A673 (cell line): ENCODE measurements at regions not wholly inside any gene's neighbourhood (a gene's known extent, or its start where the extent isn't known, plus 50 kb on each side); places are given as distances from the start of the nearest gene placed in this dataset.

Experiments used
- BruUV-seq: library from RNA; stranded (reverse); fragments of 400-500 nt; replicated peaks from 2 replicates; lab custom pipeline; 2021; lab: Mats Ljungman, UMichigan
- CTCF ChIA-PET: fragments of 300-600 bp; sonication (Branson Sonifier 250); formaldehyde crosslinking; loops from one replicate; lab custom pipeline; 2022; ENCODE audit warnings: antibody characterized with exemption; lab: Charles Lee
- POLR2A ChIA-PET: fragments of 300-600 bp; sonication (Branson Sonifier 250); formaldehyde crosslinking; loops from one replicate; lab custom pipeline; 2022; ENCODE audit warnings: antibody characterized with exemption; ENCODE audit not compliant: low non-redundant PET; lab: Charles Lee
- DNase-seq: peaks from one replicate; pipeline ENCODE4 v3.0.0-alpha.2; 2015; ENCODE audit warnings: low spot score
- H3K27ac ChIP-seq: fragments of 200-600 bp; sonication (generic); 2 replicates; pipeline ENCODE4 v1.5.1; 2016; ENCODE audit warnings: mixed run types, low read depth, mild to moderate bottlenecking, mixed read lengths, antibody characterized with exemption, low read length; ENCODE audit not compliant: poor library complexity, severe bottlenecking
- H3K27me3 ChIP-seq: fragments of 200-600 bp; sonication (generic); replicated peaks from 2 replicates; pipeline ENCODE4 v1.6.1; 2017; ENCODE audit warnings: mixed run types, low read depth, mild to moderate bottlenecking, mixed read lengths, antibody characterized with exemption, low read length; ENCODE audit not compliant: insufficient read depth, poor library complexity
- H3K36me3 ChIP-seq: fragments of 200-600 bp; sonication (generic); 2 replicates; pipeline ENCODE4 v1.6.1; 2016; ENCODE audit warnings: mixed run types, mild to moderate bottlenecking, mixed read lengths, antibody characterized with exemption, low read length; ENCODE audit not compliant: insufficient read depth, poor library complexity, severe bottlenecking
- H3K4me1 ChIP-seq: fragments of 200-600 bp; sonication (generic); 2 replicates; pipeline ENCODE4 v1.6.1; 2017; ENCODE audit warnings: mixed run types, mild to moderate bottlenecking, mixed read lengths, antibody characterized with exemption, low read length; ENCODE audit not compliant: insufficient read depth, poor library complexity, severe bottlenecking
- H3K4me3 ChIP-seq: fragments of 200-600 bp; sonication (generic); 2 replicates; pipeline ENCODE4 v1.5.1; 2016; ENCODE audit warnings: low read depth, mixed run types, mild to moderate bottlenecking, mixed read lengths, low read length; ENCODE audit not compliant: poor library complexity, severe bottlenecking
- H3K9me3 ChIP-seq: fragments of 200-600 bp; sonication (generic); 2 replicates; pipeline ENCODE4 v1.6.1; 2016; ENCODE audit warnings: mixed run types, low read depth, mild to moderate bottlenecking, mixed read lengths, antibody characterized with exemption, low read length; ENCODE audit not compliant: poor library complexity, severe bottlenecking
- CTCF ChIP-seq: fragments of 300-800, 200-600 bp; sonication (generic); conservative IDR thresholded peaks from 2 replicates; pipeline ENCODE4 v1.5.1; 2017; ENCODE audit warnings: low read depth, mild to moderate bottlenecking, antibody characterized with exemption, low read length, moderate library complexity, mixed read lengths
- EZH2 ChIP-seq: fragments of 200-600 bp; sonication (generic); IDR thresholded peaks from 2 replicates; pipeline ENCODE4 v1.6.1; 2017; ENCODE audit warnings: borderline replicate concordance, low read depth, mild to moderate bottlenecking, mixed read lengths, antibody characterized with exemption, low read length; ENCODE audit not compliant: poor library complexity, severe bottlenecking
- intact Hi-C: fragments of 100-400 bp; cut with micrococcal nuclease; formaldehyde crosslinking; loops from one replicate; pipeline ENCODE4 v1.10.0; 2022; ENCODE audit not compliant: unreplicated experiment

- Histone ChIP-seq H3K4me3 (no peak overlapping the region), H3K4me1 (no peaks in the 10 kb centered on the region), H3K9me3 (peaks cover 36% of the 10 kb centered on the region), H3K36me3 (no peaks in the 10 kb centered on the region), H3K27ac (no peak overlapping the region), H3K27me3 (no peaks in the 10 kb centered on the region)
- no TSS peak for BruUV-seq
- no peak for DNase-seq
- CTCF ChIA-PET = no interaction called here
- intact Hi-C loops = no loop called here
- no peak for TF ChIP-seq EZH2
- TF ChIP-seq CTCF = no peak
- POLR2A ChIA-PET = no interaction called here
These were observed 701.0 kb downstream of the SEMA5A start for GRCh38 chr5:8844847-8845246.

GRCh38 chr5:8845296-8845695, 700.6 kb downstream of the SEMA5A start:
- intact Hi-C loops = no loop called here
- POLR2A ChIA-PET = no interaction called here
- CTCF ChIA-PET = no interaction called here
- no peaks in the 10 kb centered on the region for H3K36me3 ChIP-seq
- H3K27ac ChIP-seq = no peak overlapping the region
- no peak overlapping the region for H3K4me3 ChIP-seq
- BruUV-seq = no TSS peak
- no peaks in the 10 kb centered on the region for H3K4me1 ChIP-seq
- peaks cover 32% of the 10 kb centered on the region for H3K9me3 ChIP-seq
- no peak for TF ChIP-seq EZH2
- TF ChIP-seq CTCF = no peak
- no peak for DNase-seq
- no peaks in the 10 kb centered on the region for H3K27me3 ChIP-seq

DNA sequence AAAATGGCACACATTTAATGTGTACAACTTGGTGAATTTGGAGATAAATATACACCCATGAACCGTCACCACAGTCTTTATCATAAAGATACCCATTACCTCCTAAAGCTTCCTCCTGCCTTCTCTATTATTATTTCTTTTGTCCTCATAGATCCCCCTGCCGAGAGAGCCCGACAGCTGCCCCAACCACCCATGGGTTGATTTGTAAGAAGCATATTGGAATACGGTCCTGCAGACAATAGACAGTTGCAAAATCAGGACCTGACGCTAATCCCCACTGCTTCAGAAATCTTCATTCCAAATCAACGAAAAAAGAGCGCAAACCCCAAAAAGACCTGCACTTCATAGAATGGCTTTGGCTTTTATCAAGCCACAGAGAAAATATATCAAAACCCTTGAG, 697.5 kb downstream of the SEMA5A start:
- no peak overlapping the region for H3K4me3 ChIP-seq
- CTCF ChIA-PET = no interaction called here
- intact Hi-C loops = no loop called here

More for the DNA sequence above, 697.5 kb downstream of the SEMA5A start:
- no TSS peak for BruUV-seq
- H3K27me3 ChIP-seq = no peaks in the 10 kb centered on the region
- POLR2A ChIA-PET = no interaction called here
- no peak for DNase-seq
- H3K9me3 ChIP-seq = peaks cover 25% of the 10 kb centered on the region
- TF ChIP-seq CTCF (no peak), EZH2 (no peak)
- no peaks in the 10 kb centered on the region for H3K4me1 ChIP-seq
- no peaks in the 10 kb centered on the region for H3K36me3 ChIP-seq
- no peak overlapping the region for H3K27ac ChIP-seq
